Kidney (tissue), 13 donors: ENCODE measurements at regions not wholly inside any gene's neighbourhood (a gene's known extent, or its start where the extent isn't known, plus 50 kb on each side); places are given as distances from the start of the nearest gene placed in this dataset.
"Not testable (repeated sequence)": the region's sequence is repeated elsewhere in the genome, so short reads cannot be mapped to it uniquely, and the experiment has no call there.

Experiments used
- DNase-seq, 5 donors: peaks; one replicate each; pipeline ENCODE4 v3.0.0-alpha.2; 2013 to 2020
- FAIRE-seq: peaks from 2 replicates; lab custom pipeline; 2012; peaks lifted over from hg19 to GRCh38; lab: Jason Lieb, UNC
- H3K27ac ChIP-seq, 2 donors: one replicate each; pipeline ENCODE4 v1.7.0; 2013; ENCODE audit warnings: low read depth in 2 of 2, low read length in 2 of 2, inconsistent platforms in 1 of 2
- H3K27me3 ChIP-seq: one replicate; pipeline ENCODE4 v1.7.1; 2013; ENCODE audit warnings: low read length, inconsistent platforms; ENCODE audit not compliant: control insufficient read depth, insufficient read depth
- H3K36me3 ChIP-seq, 3 donors: one replicate each; pipeline versions ENCODE4 v1.7.0 to v1.7.1; 2013; ENCODE audit warnings: low read length in 3 of 3, control low read depth in 1 of 3, inconsistent platforms in 1 of 3; ENCODE audit not compliant: insufficient read depth in 3 of 3, control insufficient read depth in 2 of 3
- H3K4me1 ChIP-seq, 3 donors: one replicate each; pipeline versions ENCODE4 v1.7.0 to v1.7.1; 2013; ENCODE audit warnings: low read length in 3 of 3, inconsistent platforms in 1 of 3, low read depth in 1 of 3; ENCODE audit not compliant: control insufficient read depth in 2 of 3, insufficient read depth in 2 of 3
- H3K4me3 ChIP-seq, 3 donors: one replicate each; pipeline versions ENCODE4 v1.7.0 to v1.8.1; 2013; ENCODE audit warnings: low read length in 3 of 3, control low read depth in 1 of 3, inconsistent platforms in 1 of 3
- H3K9ac ChIP-seq, 3 donors: one replicate each; pipeline versions ENCODE4 v1.7.0 to v1.7.1; 2013; ENCODE audit warnings: low read length in 3 of 3, control low read depth in 1 of 3, inconsistent platforms in 1 of 3
- H3K9me3 ChIP-seq, 3 donors: one replicate each; pipeline versions ENCODE4 v1.7.0 to v1.7.1; 2013; ENCODE audit warnings: low read length in 3 of 3, control low read depth in 1 of 3, inconsistent platforms in 1 of 3; ENCODE audit not compliant: control insufficient read depth in 2 of 3, insufficient read depth in 1 of 3
- intact Hi-C: fragments of 100-400 bp; cut with DNase I; formaldehyde crosslinking; loops from one replicate; pipeline ENCODE4 v1.11.1; 2022
- TF ChIP-seq, protein P1 (sequence below): IDR thresholded peaks from 3 replicates; pipeline ENCODE4 v1.5.1; 2012; ENCODE audit warnings: mild to moderate bottlenecking, moderate library complexity, borderline replicate concordance; ENCODE audit not compliant: insufficient read depth; ENCODE audit errors: extremely low read depth
- donor health status: control.
- donor health status: control.
- donor health status: control.
- donor health status: control.
- donor health status: control.
- donor health status: DM: yes; HTN: yes; CAD: no.
- donor health status: Normal renal cell carcinoma (clear cell type).

DNA sequence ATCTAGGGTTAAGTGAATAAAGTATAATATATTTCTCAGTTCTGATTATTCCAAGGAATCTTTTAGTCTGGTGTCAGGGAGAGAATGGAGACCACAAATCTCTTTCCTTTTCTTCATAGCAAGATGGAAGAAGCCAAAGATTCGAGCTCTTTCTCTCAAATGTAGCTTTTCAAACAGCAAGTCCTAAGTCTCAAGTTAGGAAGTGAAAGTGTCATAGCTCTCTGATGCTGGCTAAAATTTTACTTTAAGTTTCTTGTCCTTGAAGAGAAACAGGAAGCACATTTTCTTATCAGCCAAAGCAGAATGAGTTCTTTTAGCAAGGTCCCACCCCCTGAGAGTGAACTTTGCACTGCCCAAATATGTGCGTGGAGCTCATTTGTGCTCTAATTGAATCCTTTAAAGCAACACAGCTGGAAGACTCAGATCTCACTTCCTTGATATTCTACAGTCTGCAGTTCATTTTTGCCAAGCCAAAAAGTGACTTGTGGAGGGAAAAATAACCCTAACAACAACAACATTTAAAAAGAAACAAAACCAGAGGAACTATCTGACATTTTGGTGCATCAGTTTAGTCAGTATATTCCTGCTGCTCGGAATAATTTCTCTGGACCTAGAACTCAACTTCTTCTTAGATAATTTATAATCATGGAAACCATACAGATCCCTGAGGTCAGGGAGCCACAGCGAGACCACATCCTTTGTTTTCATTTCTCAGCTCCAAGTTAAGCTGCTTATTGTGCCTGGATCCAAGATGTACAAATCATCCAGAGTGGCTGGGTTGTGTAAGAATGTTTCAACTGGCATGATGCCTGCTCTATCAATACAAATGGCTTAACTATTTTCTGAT is 238.7 kb upstream of the P2RY1 start:
- H3K4me3 ChIP-seq, result peak overlapping the region in 2 of 3 donors; percentile 6 to 26
- H3K9ac ChIP-seq, result no peak overlapping the region
- no peak for FAIRE-seq
- H3K36me3 ChIP-seq, result no peaks in the 10 kb centered on the region
- TF ChIP-seq, protein P1, sequence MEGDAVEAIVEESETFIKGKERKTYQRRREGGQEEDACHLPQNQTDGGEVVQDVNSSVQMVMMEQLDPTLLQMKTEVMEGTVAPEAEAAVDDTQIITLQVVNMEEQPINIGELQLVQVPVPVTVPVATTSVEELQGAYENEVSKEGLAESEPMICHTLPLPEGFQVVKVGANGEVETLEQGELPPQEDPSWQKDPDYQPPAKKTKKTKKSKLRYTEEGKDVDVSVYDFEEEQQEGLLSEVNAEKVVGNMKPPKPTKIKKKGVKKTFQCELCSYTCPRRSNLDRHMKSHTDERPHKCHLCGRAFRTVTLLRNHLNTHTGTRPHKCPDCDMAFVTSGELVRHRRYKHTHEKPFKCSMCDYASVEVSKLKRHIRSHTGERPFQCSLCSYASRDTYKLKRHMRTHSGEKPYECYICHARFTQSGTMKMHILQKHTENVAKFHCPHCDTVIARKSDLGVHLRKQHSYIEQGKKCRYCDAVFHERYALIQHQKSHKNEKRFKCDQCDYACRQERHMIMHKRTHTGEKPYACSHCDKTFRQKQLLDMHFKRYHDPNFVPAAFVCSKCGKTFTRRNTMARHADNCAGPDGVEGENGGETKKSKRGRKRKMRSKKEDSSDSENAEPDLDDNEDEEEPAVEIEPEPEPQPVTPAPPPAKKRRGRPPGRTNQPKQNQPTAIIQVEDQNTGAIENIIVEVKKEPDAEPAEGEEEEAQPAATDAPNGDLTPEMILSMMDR, result no peak
- peak overlapping the region in 1 of 2 donors; percentile 67 for H3K27ac ChIP-seq
- peaks cover 0 to 4% (median 2%) of the 10 kb centered on the region in 3 donors for H3K4me1 ChIP-seq
- intact Hi-C loops, result no loop called here
- H3K9me3 ChIP-seq, result no peaks in the 10 kb centered on the region
- peak in 3 of 5 donors; percentile 50 to 95 (median 80) for DNase-seq
- H3K27me3 ChIP-seq, result no peaks in the 10 kb centered on the region

DNA sequence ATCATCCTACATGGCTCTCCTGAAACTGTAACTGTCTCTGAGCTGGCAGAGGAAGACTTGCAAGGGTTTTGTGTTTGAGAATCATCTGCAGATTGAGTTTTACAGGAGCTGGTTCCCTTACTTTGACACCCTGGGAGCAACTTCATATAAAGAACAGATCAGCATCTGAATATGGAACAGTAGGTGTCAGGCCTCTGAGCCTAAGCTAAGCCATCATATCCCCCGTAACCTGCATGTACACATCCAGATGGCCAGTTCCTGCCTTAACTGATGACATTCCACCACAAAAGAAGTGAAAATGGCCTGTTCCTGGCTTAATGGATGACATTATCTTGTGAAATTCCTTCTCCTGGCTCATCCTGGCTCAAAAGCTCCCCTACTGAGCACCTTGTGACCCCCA is 238.1 kb upstream of the P2RY1 start:
- FAIRE-seq, H3K27me3 ChIP-seq, H3K36me3 ChIP-seq, H3K4me1 ChIP-seq, H3K4me3 ChIP-seq, H3K9me3 ChIP-seq, H3K9ac ChIP-seq, DNase-seq, intact Hi-C loops: not testable (repeated sequence)
- H3K27ac ChIP-seq, result peak overlapping the region in 1 of 2 donors; percentile 67

DNA sequence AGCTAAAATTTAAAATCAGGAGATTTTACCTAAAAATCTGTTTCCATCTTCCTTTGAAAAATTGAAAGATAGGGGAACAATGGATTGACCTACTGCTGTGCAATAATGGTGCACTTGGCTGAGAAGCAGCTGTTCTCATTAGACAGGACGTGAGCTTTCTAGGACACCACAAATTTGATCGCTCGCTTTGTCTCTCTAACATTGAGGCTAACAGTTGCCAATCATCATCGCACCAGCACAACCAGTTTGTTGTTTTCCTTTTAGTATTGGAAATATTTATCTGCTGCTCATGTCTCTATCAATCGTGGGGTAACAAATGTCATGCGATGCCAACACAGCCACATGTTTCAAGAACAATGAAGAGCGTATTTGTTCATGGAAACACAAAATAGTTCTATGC is 228.8 kb upstream of the P2RY1 start:
- H3K27ac ChIP-seq, result no peak overlapping the region
- intact Hi-C loops, result no loop called here
- no peaks in the 10 kb centered on the region for H3K4me1 ChIP-seq
- no peak overlapping the region for H3K9ac ChIP-seq
- no peaks in the 10 kb centered on the region for H3K36me3 ChIP-seq
- peaks cover 0 to 6% (median 0%) of the 10 kb centered on the region in 3 donors for H3K9me3 ChIP-seq
- no peak overlapping the region for H3K4me3 ChIP-seq
- no peak for FAIRE-seq
- TF ChIP-seq, protein P1, result no peak
- no peak for DNase-seq
- H3K27me3 ChIP-seq, result no peaks in the 10 kb centered on the region

DNA sequence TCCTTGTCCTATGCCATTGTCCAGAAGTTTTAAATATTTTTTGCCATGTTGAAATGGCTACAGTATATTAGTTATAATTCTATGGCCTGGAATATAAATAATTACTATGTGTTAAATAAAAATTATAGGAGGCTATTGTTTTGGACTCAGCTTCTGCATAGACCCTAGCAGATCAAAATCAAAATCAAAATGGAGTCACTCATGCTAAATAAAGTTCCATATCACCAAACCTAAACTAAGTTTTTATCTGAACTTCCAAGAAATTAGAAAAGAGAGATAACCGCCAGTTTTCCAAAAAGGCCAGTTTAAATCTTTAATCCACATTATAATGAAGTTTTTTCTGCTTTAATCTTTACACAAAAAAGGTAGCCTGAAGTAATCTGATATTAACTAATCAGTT is 227.8 kb upstream of the P2RY1 start:
- FAIRE-seq, result no peak
- no peak overlapping the region for H3K4me3 ChIP-seq
- no peaks in the 10 kb centered on the region for H3K36me3 ChIP-seq
- no peak overlapping the region for H3K9ac ChIP-seq
- no peak overlapping the region for H3K27ac ChIP-seq
- H3K27me3 ChIP-seq, result no peaks in the 10 kb centered on the region
- DNase-seq, result no peak
- H3K4me1 ChIP-seq, result no peaks in the 10 kb centered on the region
- peaks cover 0 to 6% (median 0%) of the 10 kb centered on the region in 3 donors for H3K9me3 ChIP-seq
- TF ChIP-seq, protein P1, result no peak
- intact Hi-C loops, result no loop called here
